SK-N-SH treated with all-trans-retinoic acid at 6 μM for 48 hours (cell line): ENCODE measurements at regions not wholly inside any gene's neighbourhood (a gene's known extent, or its start where the extent isn't known, plus 50 kb on each side); places are given as distances from the start of the nearest gene placed in this dataset.

Source experiments
- ATAC-seq: fragments of 200-7000 bp; cut with Tn5 transposase; 3 replicates; pipeline ENCODE4 v1.9.1; 2020; ENCODE audit warnings: mild to moderate bottlenecking, moderate library complexity
- ARNTL ChIP-seq: fragments of 450-650 bp; formaldehyde crosslinking; IDR thresholded peaks from 2 replicates; pipeline ENCODE4 v1.5.0; 2020; ENCODE audit warnings: low read depth, mild to moderate bottlenecking, moderate library complexity, borderline replicate concordance
- CSDC2 ChIP-seq: fragments of 250-450 bp; sonication (Bioruptor Pico); IDR thresholded peaks from 2 replicates; pipeline ENCODE4 v1.5.0; 2020; ENCODE audit warnings: mild to moderate bottlenecking, moderate library complexity
- ESRRG ChIP-seq: fragments of 250-450 bp; sonication (Bioruptor Pico); IDR thresholded peaks from 2 replicates; pipeline ENCODE4 v1.6.1; 2021; ENCODE audit warnings: mild to moderate bottlenecking
- GLIS3 ChIP-seq: fragments of 250-450 bp; sonication (Bioruptor Pico); IDR thresholded peaks from 2 replicates; pipeline ENCODE4 v1.5.0; 2020; ENCODE audit warnings: mild to moderate bottlenecking, moderate library complexity
- ISL1 ChIP-seq: fragments of 250-450 bp; sonication (Bioruptor Pico); IDR thresholded peaks from 2 replicates; pipeline ENCODE4 v2.1.2; 2022; ENCODE audit warnings: mild to moderate bottlenecking, moderate library complexity
- PPARA ChIP-seq: fragments of 250-450 bp; sonication (Bioruptor Pico); IDR thresholded peaks from 2 replicates; pipeline ENCODE4 v1.5.0; 2020; ENCODE audit warnings: mild to moderate bottlenecking, borderline replicate concordance
- RARB ChIP-seq: fragments of 250-450 bp; sonication (Bioruptor Pico); IDR thresholded peaks from 2 replicates; pipeline ENCODE4 v1.8.0; 2021; ENCODE audit warnings: mild to moderate bottlenecking, moderate library complexity
- SNAI2 ChIP-seq: fragments of 250-450 bp; sonication (Bioruptor Pico); IDR thresholded peaks from 2 replicates; pipeline ENCODE4 v1.5.0; 2020; ENCODE audit warnings: mild to moderate bottlenecking, moderate library complexity
- TCF4 ChIP-seq: fragments of 250-450 bp; sonication (Bioruptor Pico); IDR thresholded peaks from 2 replicates; pipeline ENCODE4 v1.8.0; 2021; ENCODE audit warnings: mild to moderate bottlenecking, moderate library complexity, borderline replicate concordance
- TOX ChIP-seq: fragments of 250-450 bp; sonication (Bioruptor Pico); IDR thresholded peaks from 2 replicates; pipeline ENCODE4 v1.8.0; 2021; ENCODE audit warnings: mild to moderate bottlenecking, moderate library complexity, borderline replicate concordance
- ZC3H10 ChIP-seq: fragments of 250-450 bp; sonication (Bioruptor Pico); IDR thresholded peaks from 2 replicates; pipeline ENCODE4 v1.5.1; 2021; ENCODE audit warnings: mild to moderate bottlenecking, moderate library complexity
- ZFP3 ChIP-seq: fragments of 250-450 bp; sonication (Bioruptor Pico); IDR thresholded peaks from 2 replicates; pipeline ENCODE4 v1.5.0; 2020; ENCODE audit warnings: mild to moderate bottlenecking, moderate library complexity
- ZFP30 ChIP-seq: fragments of 450-650 bp; formaldehyde crosslinking; IDR thresholded peaks from 2 replicates; pipeline ENCODE4 v1.5.0; 2022; ENCODE audit warnings: mild to moderate bottlenecking, moderate library complexity
- ZNF565 ChIP-seq: fragments of 450-650 bp; formaldehyde crosslinking; conservative IDR thresholded peaks from 2 replicates; pipeline ENCODE4 v1.5.0; 2020; ENCODE audit warnings: low read depth, mild to moderate bottlenecking, moderate library complexity
- ZNF70 ChIP-seq: fragments of 450-650 bp; formaldehyde crosslinking; IDR thresholded peaks from 2 replicates; pipeline ENCODE4 v1.5.0; 2020; ENCODE audit warnings: mild to moderate bottlenecking, moderate library complexity
- ZNF8 ChIP-seq: fragments of 450-650 bp; formaldehyde crosslinking; IDR thresholded peaks from 2 replicates; pipeline ENCODE4 v1.5.0; 2020; ENCODE audit warnings: mild to moderate bottlenecking, moderate library complexity
- TF ChIP-seq, protein P1 (sequence below): fragments of 250-450 bp; sonication (Bioruptor Pico); IDR thresholded peaks from 2 replicates; pipeline ENCODE4 v1.8.0; 2020; ENCODE audit warnings: mild to moderate bottlenecking, moderate library complexity, borderline replicate concordance
- TF ChIP-seq, protein P2 (sequence below): fragments of 250-450 bp; sonication (Bioruptor Pico); IDR thresholded peaks from 2 replicates; pipeline ENCODE4 v1.5.0; 2020; ENCODE audit warnings: mild to moderate bottlenecking, moderate library complexity
- TF ChIP-seq, protein P3 (sequence below): fragments of 250-450 bp; sonication (Bioruptor Pico); IDR thresholded peaks from 2 replicates; pipeline ENCODE4 v1.5.1; 2021; ENCODE audit warnings: mild to moderate bottlenecking, moderate library complexity
- TF ChIP-seq, protein P4 (sequence below): fragments of 250-450 bp; sonication (Bioruptor Pico); IDR thresholded peaks from 2 replicates; pipeline ENCODE4 v1.5.1; 2020; ENCODE audit warnings: low read depth, mild to moderate bottlenecking, moderate library complexity

DNA sequence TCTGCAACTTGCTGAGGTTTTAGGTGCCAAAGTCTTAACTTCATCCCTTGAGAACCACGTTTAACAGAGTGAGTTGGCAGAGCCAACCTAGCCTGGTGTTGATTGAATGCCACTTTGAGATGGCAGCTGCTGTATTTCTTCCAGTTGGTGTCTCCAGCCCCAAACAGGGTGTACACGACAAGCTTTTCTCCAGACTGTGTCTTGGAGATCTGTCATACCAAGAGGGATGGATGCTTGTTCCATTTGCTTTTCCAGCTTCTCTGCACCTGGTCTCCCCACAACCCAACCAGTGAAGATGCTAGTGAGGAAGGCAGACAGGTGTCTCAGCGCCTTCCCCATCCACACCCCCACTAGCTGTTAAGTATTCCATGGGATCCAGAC, 141.1 kb upstream of the HS3ST2 start:
- no peak for ATAC-seq
- TF ChIP-seq ESRRG (CRISPR knock-in tag) (no peak), GLIS3 (CRISPR knock-in tag) (no peak), PPARA (CRISPR knock-in tag) (no peak), SNAI2 (CRISPR knock-in tag) (no peak), ZNF565 (CRISPR knock-in tag) (no peak), CSDC2 (CRISPR knock-in tag) (no peak), RARB (CRISPR knock-in tag) (no peak), ZNF8 (CRISPR knock-in tag) (no peak)
- TF ChIP-seq, protein P1, sequence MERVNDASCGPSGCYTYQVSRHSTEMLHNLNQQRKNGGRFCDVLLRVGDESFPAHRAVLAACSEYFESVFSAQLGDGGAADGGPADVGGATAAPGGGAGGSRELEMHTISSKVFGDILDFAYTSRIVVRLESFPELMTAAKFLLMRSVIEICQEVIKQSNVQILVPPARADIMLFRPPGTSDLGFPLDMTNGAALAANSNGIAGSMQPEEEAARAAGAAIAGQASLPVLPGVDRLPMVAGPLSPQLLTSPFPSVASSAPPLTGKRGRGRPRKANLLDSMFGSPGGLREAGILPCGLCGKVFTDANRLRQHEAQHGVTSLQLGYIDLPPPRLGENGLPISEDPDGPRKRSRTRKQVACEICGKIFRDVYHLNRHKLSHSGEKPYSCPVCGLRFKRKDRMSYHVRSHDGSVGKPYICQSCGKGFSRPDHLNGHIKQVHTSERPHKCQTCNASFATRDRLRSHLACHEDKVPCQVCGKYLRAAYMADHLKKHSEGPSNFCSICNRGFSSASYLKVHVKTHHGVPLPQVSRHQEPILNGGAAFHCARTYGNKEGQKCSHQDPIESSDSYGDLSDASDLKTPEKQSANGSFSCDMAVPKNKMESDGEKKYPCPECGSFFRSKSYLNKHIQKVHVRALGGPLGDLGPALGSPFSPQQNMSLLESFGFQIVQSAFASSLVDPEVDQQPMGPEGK (CRISPR knock-in tag): no peak
- TF ChIP-seq, protein P2, sequence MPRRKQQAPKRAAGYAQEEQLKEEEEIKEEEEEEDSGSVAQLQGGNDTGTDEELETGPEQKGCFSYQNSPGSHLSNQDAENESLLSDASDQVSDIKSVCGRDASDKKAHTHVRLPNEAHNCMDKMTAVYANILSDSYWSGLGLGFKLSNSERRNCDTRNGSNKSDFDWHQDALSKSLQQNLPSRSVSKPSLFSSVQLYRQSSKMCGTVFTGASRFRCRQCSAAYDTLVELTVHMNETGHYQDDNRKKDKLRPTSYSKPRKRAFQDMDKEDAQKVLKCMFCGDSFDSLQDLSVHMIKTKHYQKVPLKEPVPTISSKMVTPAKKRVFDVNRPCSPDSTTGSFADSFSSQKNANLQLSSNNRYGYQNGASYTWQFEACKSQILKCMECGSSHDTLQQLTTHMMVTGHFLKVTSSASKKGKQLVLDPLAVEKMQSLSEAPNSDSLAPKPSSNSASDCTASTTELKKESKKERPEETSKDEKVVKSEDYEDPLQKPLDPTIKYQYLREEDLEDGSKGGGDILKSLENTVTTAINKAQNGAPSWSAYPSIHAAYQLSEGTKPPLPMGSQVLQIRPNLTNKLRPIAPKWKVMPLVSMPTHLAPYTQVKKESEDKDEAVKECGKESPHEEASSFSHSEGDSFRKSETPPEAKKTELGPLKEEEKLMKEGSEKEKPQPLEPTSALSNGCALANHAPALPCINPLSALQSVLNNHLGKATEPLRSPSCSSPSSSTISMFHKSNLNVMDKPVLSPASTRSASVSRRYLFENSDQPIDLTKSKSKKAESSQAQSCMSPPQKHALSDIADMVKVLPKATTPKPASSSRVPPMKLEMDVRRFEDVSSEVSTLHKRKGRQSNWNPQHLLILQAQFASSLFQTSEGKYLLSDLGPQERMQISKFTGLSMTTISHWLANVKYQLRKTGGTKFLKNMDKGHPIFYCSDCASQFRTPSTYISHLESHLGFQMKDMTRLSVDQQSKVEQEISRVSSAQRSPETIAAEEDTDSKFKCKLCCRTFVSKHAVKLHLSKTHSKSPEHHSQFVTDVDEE (CRISPR knock-in tag): no peak

DNA sequence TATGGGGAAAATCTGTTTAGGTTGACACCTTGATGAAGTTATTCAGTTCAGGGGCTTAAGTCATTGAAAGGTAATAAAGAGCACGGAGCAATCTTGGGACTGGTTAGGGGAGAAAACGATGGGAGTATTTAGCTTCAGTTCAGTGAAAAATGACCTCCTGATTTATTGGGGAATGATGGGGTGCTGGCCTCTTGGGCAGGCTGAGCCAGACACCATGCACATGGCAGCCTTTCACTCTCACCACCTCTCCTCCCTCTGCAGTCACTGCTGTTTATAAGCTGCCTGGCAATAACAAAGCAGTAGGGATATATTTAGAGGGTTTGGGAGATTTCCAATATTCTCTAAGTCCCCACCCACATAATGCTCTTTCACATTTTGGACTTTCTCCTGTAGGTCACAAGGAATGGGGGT, 140.5 kb upstream of the HS3ST2 start:
- ATAC-seq: no peak
- TF ChIP-seq ZNF565 (CRISPR knock-in tag): no peak
- TF ChIP-seq ZFP30 (CRISPR knock-in tag): no peak
- no peak for TF ChIP-seq ZNF70
- TF ChIP-seq ZFP3 (CRISPR knock-in tag): no peak

DNA sequence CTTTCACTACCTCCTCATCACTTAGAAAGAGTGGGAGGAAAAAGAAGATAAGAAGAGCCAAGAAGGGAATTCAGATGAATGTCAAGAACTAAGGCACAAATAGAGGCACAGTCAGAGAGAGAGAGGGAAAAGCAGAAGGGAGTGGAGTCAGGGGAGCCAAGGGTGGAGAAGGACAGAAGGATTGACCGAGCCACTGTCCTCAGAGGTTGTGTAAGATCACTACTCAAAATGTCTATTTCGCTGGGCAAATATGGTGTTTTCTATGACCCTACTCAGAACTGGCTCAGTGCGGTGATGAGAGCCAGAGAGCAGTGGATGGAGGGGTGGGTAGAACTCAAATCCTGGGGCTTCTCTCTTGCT, 139.2 kb upstream of the HS3ST2 start:
- no peak for ATAC-seq
- TF ChIP-seq TCF4 (CRISPR knock-in tag) (no peak), ISL1 (CRISPR knock-in tag) (no peak), ZC3H10 (no peak), CSDC2 (CRISPR knock-in tag) (no peak), ZNF70 (no peak), PPARA (CRISPR knock-in tag) (no peak), ARNTL (CRISPR knock-in tag) (no peak), TOX (CRISPR knock-in tag) (no peak), RARB (CRISPR knock-in tag) (no peak)
- TF ChIP-seq, protein P3, sequence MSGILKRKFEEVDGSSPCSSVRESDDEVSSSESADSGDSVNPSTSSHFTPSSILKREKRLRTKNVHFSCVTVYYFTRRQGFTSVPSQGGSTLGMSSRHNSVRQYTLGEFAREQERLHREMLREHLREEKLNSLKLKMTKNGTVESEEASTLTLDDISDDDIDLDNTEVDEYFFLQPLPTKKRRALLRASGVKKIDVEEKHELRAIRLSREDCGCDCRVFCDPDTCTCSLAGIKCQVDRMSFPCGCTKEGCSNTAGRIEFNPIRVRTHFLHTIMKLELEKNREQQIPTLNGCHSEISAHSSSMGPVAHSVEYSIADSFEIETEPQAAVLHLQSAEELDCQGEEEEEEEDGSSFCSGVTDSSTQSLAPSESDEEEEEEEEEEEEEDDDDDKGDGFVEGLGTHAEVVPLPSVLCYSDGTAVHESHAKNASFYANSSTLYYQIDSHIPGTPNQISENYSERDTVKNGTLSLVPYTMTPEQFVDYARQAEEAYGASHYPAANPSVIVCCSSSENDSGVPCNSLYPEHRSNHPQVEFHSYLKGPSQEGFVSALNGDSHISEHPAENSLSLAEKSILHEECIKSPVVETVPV (CRISPR knock-in tag): no peak
- TF ChIP-seq, protein P1 (CRISPR knock-in tag): no peak
- TF ChIP-seq, protein P4, sequence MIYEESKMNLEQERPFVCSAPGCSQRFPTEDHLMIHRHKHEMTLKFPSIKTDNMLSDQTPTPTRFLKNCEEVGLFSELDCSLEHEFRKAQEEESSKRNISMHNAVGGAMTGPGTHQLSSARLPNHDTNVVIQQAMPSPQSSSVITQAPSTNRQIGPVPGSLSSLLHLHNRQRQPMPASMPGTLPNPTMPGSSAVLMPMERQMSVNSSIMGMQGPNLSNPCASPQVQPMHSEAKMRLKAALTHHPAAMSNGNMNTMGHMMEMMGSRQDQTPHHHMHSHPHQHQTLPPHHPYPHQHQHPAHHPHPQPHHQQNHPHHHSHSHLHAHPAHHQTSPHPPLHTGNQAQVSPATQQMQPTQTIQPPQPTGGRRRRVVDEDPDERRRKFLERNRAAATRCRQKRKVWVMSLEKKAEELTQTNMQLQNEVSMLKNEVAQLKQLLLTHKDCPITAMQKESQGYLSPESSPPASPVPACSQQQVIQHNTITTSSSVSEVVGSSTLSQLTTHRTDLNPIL: no peak
